IMR-90 (cell line): ENCODE measurements at regions not wholly inside any gene's neighbourhood (a gene's known extent, or its start where the extent isn't known, plus 50 kb on each side); places are given as distances from the start of the nearest gene placed in this dataset.

Experiments used
- ATAC-seq: fragments of 200-7000 bp; cut with Tn5 transposase; 2 replicates; pipeline ENCODE4 v1.9.1; 2020; ENCODE audit warnings: low read depth, mild to moderate bottlenecking, moderate library complexity
- BruUV-seq: library from RNA; stranded (reverse); fragments of 400-500 nt; replicated peaks from 2 replicates; lab custom pipeline; 2021; lab: Mats Ljungman, UMichigan
- CTCF ChIA-PET: fragments of 300-600 bp; formaldehyde crosslinking; extraction: SDS; loops from one replicate; lab custom pipeline; 2021; ENCODE audit warnings: antibody characterized with exemption; lab: Yijun Ruan, JAX
- POLR2A ChIA-PET: fragments of 300-600 bp; sonication (Branson Sonifier 250); formaldehyde crosslinking; loops from one replicate; lab custom pipeline; 2022; ENCODE audit warnings: antibody characterized with exemption; ENCODE audit not compliant: unreplicated experiment; lab: Charles Lee
- DNase-seq: peaks from one replicate; pipeline ENCODE4 v3.0.0; 2013
- H2AFZ ChIP-seq: replicated peaks from 2 replicates; pipeline ENCODE3; 2013; ENCODE audit warnings: low read length, mild to moderate bottlenecking; ENCODE audit not compliant: poor library complexity
- H2AK5ac ChIP-seq: 2 replicates; pipeline ENCODE4 v1.6.1; 2013; ENCODE audit warnings: low read depth, low read length, inconsistent platforms
- H2AK9ac ChIP-seq: replicated peaks from 2 replicates; pipeline ENCODE3; 2013; ENCODE audit warnings: mild to moderate bottlenecking, low read depth, low read length, moderate library complexity; ENCODE audit not compliant: poor library complexity
- H2BK120ac ChIP-seq: 2 replicates; pipeline ENCODE4 v1.6.1; 2013; ENCODE audit warnings: low read depth, low read length, inconsistent platforms
- H2BK15ac ChIP-seq: 3 replicates; pipeline ENCODE4 v1.6.1; 2013; ENCODE audit warnings: low read depth, low read length, inconsistent platforms
- H2BK20ac ChIP-seq: 2 replicates; pipeline ENCODE4 v1.6.1; 2013; ENCODE audit warnings: low read depth, mild to moderate bottlenecking, inconsistent platforms, low read length, moderate library complexity
- H2BK5ac ChIP-seq: 2 replicates; pipeline ENCODE4 v1.6.1; 2013; ENCODE audit warnings: mild to moderate bottlenecking, low read depth, low read length, inconsistent platforms; ENCODE audit not compliant: poor library complexity, severe bottlenecking
- H3K14ac ChIP-seq: replicated peaks from 2 replicates; pipeline ENCODE4 v1.6.1; 2013; ENCODE audit warnings: low read depth, low read length, inconsistent platforms
- H3K18ac ChIP-seq: 2 replicates; pipeline ENCODE4 v1.6.1; 2013; ENCODE audit warnings: low read depth, low read length, control low read depth
- H3K23ac ChIP-seq: 2 replicates; pipeline ENCODE4 v1.6.1; 2013; ENCODE audit warnings: low read depth, low read length, inconsistent platforms
- H3K27ac ChIP-seq: 2 replicates; pipeline ENCODE4 v1.5.1; 2013; ENCODE audit warnings: mild to moderate bottlenecking, control low read depth, low read length; ENCODE audit not compliant: insufficient read depth
- H3K27me3 ChIP-seq: 2 replicates; pipeline ENCODE4 v1.6.1; 2013; ENCODE audit warnings: low read length; ENCODE audit not compliant: control insufficient read depth, insufficient read depth
- H3K36me3 ChIP-seq: 2 replicates; pipeline ENCODE4 v1.6.1; 2013; ENCODE audit warnings: low read length, mixed read lengths; ENCODE audit not compliant: control insufficient read depth, insufficient read depth
- H3K4ac ChIP-seq: 2 replicates; pipeline ENCODE4 v1.6.1; 2013; ENCODE audit warnings: low read depth, low read length, inconsistent platforms
- H3K4me1 ChIP-seq: 2 replicates; pipeline ENCODE4 v1.6.1; 2013; ENCODE audit warnings: low read length, mixed read lengths; ENCODE audit not compliant: control insufficient read depth, insufficient read depth
- H3K4me2 ChIP-seq: 2 replicates; pipeline ENCODE4 v1.6.1; 2013; ENCODE audit warnings: low read depth, mild to moderate bottlenecking, control low read depth, low read length, moderate library complexity
- H3K4me3 ChIP-seq: 2 replicates; pipeline ENCODE4 v1.5.1; 2013; ENCODE audit warnings: low read depth, mild to moderate bottlenecking, control low read depth, low read length, moderate library complexity; ENCODE audit not compliant: insufficient read depth
- H3K56ac ChIP-seq: 2 replicates; pipeline ENCODE4 v1.6.1; 2013; ENCODE audit warnings: low read length, inconsistent platforms; ENCODE audit not compliant: insufficient read depth; ENCODE audit errors: extremely low read depth
- H3K79me1 ChIP-seq, 2 experiments: 2 replicates each; pipeline ENCODE4 v1.6.1; 2013; ENCODE audit warnings: low read length in 2 of 2, inconsistent platforms in 1 of 2, low read depth in 1 of 2
- H3K9ac ChIP-seq: 2 replicates; pipeline ENCODE4 v1.6.1; 2013; ENCODE audit warnings: low read depth, low read length, control low read depth
- H3K9me1 ChIP-seq: 2 replicates; pipeline ENCODE4 v1.6.1; 2013; ENCODE audit warnings: low read length, inconsistent platforms; ENCODE audit not compliant: insufficient read depth
- H3K9me3 ChIP-seq: 2 replicates; pipeline ENCODE4 v1.6.1; 2013; ENCODE audit warnings: low read length; ENCODE audit not compliant: control insufficient read depth, insufficient read depth
- H4K20me1 ChIP-seq: 2 replicates; pipeline ENCODE4 v1.6.1; 2013; ENCODE audit warnings: low read length, inconsistent platforms; ENCODE audit not compliant: insufficient read depth
- H4K5ac ChIP-seq: 2 replicates; pipeline ENCODE4 v1.6.1; 2013; ENCODE audit warnings: mild to moderate bottlenecking, low read depth, low read length, control low read depth
- H4K8ac ChIP-seq, 2 experiments: 2 replicates each; pipeline ENCODE4 v1.6.1; 2013; ENCODE audit warnings: low read depth in 2 of 2, low read length in 2 of 2, control low read depth in 1 of 2, inconsistent platforms in 1 of 2
- H4K91ac ChIP-seq: 2 replicates; pipeline ENCODE4 v1.6.1; 2013; ENCODE audit warnings: low read depth, low read length, inconsistent platforms; ENCODE audit not compliant: insufficient read depth
- CEBPB ChIP-seq: IDR thresholded peaks from 2 replicates; pipeline ENCODE4 v1.6.1; 2012; ENCODE audit warnings: low read depth, low read length, improper control_type of control experiment
- MAFK ChIP-seq: IDR thresholded peaks from 2 replicates; pipeline ENCODE4 v1.6.1; 2012; ENCODE audit warnings: low read depth, low read length, improper control_type of control experiment
- RAD21 ChIP-seq: IDR thresholded peaks from 2 replicates; pipeline ENCODE4 v1.6.1; 2012; ENCODE audit warnings: low read length, improper control_type of control experiment
- WGBS, 2 experiments: methylation state at CpG; one replicate each; pipeline versions ENCODE4 v1.1.5 to v1.1.7; 2013; ENCODE audit warnings: missing lambda C conversion rate in 2 of 2; ENCODE audit not compliant: insufficient read length in 1 of 2; ENCODE audit errors: extremely low coverage in 2 of 2; 5-methylcytosine and 5-hydroxymethylcytosine counted together
- dilution Hi-C: fragments of 300-500 bp; cut with HindIII; formaldehyde crosslinking; loops from one replicate; pipeline ENCODE4 v1.14.3; 2018; ENCODE audit warnings: low sequenced_read_pairs; ENCODE audit not compliant: unreplicated experiment
- in situ Hi-C: fragments of 300-500 bp; cut with MboI; formaldehyde crosslinking; loops from 3 replicates; pipeline ENCODE4 v1.14.3; 2019; ENCODE audit warnings: low sequenced_read_pairs, inconsistent platforms, mixed read lengths
- intact Hi-C: fragments of 100-400 bp; cut with micrococcal nuclease; formaldehyde crosslinking; loops from 2 replicates; pipeline ENCODE4 v1.10.0; 2022

DNA sequence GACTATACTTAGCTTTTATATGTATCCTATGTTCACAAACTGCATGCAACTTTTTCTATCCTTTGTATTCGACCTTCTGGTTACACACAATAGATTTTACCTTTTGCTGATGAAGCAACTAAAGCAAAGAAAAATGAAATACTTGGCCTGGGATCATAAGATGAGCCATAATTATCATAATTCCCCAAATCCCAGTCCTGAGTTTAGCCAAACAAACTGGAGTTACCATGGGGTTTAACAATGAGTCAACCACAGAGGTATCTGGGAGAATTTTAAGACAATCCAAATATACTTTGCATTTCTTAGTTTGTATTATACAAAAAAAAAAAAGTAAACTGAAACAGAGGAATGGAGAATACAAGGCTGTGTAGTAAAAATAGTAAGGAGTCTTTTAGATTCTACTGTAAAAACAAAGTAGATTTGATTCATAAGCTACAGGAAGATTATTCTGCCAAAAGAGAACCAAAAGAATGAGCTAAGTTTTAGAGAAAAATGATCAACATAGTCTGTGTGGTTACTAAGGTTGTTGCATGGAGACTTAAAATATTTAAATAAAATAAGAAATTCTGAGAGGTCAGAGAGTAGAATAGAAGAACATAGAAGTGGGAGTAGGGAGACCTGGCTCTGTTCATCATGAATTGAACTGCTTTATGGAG lies 60.4 kb upstream of the GORAB start:
- Histone ChIP-seq H3K9me1 (no peaks in the 10 kb centered on the region), H3K4ac (no peak overlapping the region), H2AK9ac (no peak overlapping the region), H3K56ac (no peak overlapping the region), H2AK5ac (no peak overlapping the region), H3K9me3 (no peaks in the 10 kb centered on the region), H2AFZ (no peak overlapping the region), H3K23ac (no peak overlapping the region), H3K4me1 (no peaks in the 10 kb centered on the region), H3K4me2 (no peak overlapping the region; the same call in 1 of the 2 replicates), H3K36me3 (no peaks in the 10 kb centered on the region), H3K79me1 (no peaks in the 10 kb centered on the region), H2BK15ac (no peak overlapping the region), H3K14ac (no peak overlapping the region), H3K27me3 (no peaks in the 10 kb centered on the region), H3K27ac (no peak overlapping the region), H3K9ac (no peak overlapping the region), H4K20me1 (no peaks in the 10 kb centered on the region), H2BK5ac (no peak overlapping the region), H4K91ac (no peak overlapping the region), H4K8ac (no peak overlapping the region), H3K18ac (peak overlapping the region; percentile 43; the same call in 1 of the 2 replicates), H3K4me3 (no peak overlapping the region), H4K5ac (no peak overlapping the region), H2BK20ac (no peak overlapping the region), H2BK120ac (no peak overlapping the region)
- intact Hi-C loops = no loop called here
- BruUV-seq = no TSS peak
- no CpG with 5 or more reads among the region's 1 CpG for WGBS, 2 experiments
- TF ChIP-seq CEBPB = peak; percentile 73
- peak; percentile 78 for TF ChIP-seq MAFK
- TF ChIP-seq RAD21 = no peak
- DNase-seq (peak; percentile 74), ATAC-seq (peak; percentile 85)
- ChIA-PET CTCF (no interaction called here), POLR2A (no interaction called here)
- dilution Hi-C loops = no loop called here
- in situ Hi-C loops = no loop called here
